ENCODE measurements at regions not wholly inside any gene's neighbourhood (a gene's known extent, or its start where the extent isn't known, plus 50 kb on each side); places are given as distances from the start of the nearest gene placed in this dataset.
"Not testable (repeated sequence)": the region's sequence is repeated elsewhere in the genome, so short reads cannot be mapped to it uniquely, and the experiment has no call there.

DNA sequence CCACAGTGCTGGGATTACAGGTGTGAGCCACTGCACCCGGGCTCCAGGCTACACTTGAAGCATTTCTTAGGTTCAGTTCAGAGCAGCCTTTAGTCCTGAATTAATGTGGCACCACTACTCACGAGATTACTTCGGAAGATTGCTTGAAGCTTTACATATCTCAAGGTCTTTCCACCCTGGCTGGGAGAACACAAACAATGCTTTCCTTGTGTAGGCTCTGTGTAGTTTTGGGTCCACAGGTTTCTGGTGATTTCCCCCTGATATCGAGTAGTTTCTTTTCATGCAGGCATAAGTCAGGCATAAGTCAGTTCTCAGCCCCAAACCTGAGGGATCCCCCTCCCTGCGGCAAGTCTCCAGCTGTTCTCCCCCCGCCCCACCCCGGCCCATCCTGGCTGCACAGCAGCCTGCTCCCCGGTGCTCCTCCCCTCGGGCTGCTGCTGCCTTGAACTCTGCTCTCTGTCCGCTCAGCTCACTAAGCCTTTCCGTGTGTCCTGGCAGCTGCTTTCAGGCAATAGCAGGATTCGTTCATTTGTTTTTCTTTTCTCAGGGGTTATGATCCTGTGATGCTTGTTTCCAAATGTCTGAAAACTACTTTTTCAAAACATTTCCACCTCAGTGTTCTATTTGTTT, 417.7 kb downstream of the TMEM121 start:
- TF ChIP-seq POLR2A (IDR thresholded peaks at IDR 0.05; ENCODE audit: low read depth, low read length) = no peak
- no peak for FAIRE-seq
- DNase-seq (ENCODE audit: insufficient read length, low spot score) = no peak

DNA sequence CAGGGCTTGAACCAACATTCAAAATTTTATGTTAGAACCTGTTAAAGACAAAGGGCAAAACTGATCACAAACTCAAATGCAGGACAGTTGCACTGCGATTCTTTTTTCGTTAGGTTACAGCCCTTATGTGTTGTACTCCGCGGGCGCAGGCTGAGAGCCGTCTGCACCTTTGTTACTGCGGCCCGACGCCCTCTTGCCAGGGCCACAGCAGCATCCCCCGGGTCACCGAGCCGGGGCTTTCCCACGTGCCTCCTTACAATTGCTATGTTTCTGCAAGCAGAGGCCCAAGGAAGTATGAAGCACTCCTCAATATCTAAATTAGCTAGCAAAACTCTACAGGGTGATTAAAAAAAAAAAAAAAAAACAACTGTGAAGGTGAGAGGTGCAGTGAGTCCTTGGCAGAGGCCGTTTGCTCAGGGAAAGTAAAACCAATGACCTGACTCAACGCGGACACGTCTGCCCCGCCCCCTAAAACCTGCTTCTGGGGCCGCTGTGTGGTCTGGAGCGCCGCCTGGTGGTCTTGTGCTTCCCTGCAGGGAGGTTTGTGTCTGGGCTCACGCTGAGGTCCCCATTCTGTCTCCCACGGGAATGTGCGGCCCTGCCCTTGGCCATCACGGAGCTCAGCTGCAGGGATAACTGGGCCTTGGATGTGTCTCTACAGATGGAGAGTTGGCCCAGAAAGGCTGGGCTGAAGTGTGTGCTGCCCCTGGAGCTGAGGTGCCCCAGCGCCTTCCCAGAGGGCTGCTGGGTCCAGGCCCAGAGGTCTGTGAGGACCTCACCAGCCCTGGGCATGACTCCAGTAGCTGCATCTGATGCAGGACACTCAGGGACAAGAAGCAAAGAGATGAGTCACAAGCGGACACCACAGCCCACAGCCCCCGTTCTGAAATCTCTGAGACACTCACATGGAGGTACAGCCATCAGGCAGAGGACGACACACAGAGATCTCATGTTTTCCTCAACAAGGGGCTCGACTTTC, 418.5 kb downstream of the TMEM121 start:
- no peak for FAIRE-seq
- peak; percentile 57 for DNase-seq (ENCODE audit: insufficient read length, low spot score)

DNA sequence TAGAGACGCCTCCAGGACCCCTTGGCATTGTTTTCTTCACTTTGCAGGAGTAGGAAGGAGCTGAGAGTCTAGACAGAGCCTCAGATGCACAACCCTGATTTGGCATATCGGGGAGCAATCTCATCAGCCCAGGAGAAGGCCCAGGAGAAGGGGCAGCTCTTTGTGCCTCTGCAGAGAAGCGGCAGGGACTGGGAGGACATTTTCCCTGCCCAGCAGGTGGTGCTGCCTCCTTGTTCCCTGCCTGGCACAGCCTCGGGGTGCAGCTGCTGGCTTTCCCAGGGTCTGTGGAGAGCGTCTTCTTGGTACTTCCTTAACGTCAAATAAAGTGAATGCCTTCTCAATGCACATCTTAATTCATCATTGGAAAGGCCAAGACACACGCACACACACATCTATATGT, 419.5 kb downstream of the TMEM121 start:
- TF ChIP-seq POLR2A (IDR thresholded peaks at IDR 0.05; ENCODE audit: low read depth, low read length) = no peak
- FAIRE-seq (no peak), DNase-seq (ENCODE audit: insufficient read length, low spot score) (no peak)

More for the DNA sequence above, 418.5 kb downstream of the TMEM121 start:
- TF ChIP-seq POLR2A (IDR thresholded peaks at IDR 0.05; ENCODE audit: low read depth, low read length) = no peak

DNA sequence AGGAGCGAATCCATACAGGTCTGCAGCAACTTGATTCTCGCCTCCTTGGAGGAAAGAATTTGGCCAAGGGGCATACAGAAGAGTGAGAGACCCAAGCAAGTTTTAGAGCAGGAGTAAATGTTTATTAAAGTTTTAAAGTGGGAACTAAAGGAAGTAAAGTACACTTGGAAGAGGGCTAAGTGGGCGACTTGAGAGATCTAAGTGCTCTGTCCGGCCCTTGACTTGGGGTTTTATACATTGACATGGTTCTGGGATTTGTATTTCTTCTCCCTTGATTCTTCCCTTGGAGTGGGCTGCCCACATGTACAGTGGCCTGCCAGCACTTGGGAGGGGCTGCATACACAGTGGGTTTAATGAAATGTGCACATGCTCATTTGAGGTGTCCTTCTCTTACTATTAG, 421.2 kb downstream of the TMEM121 start:
- FAIRE-seq = no peak
- TF ChIP-seq POLR2A (IDR thresholded peaks at IDR 0.05; ENCODE audit: low read depth, low read length) = no peak

DNA sequence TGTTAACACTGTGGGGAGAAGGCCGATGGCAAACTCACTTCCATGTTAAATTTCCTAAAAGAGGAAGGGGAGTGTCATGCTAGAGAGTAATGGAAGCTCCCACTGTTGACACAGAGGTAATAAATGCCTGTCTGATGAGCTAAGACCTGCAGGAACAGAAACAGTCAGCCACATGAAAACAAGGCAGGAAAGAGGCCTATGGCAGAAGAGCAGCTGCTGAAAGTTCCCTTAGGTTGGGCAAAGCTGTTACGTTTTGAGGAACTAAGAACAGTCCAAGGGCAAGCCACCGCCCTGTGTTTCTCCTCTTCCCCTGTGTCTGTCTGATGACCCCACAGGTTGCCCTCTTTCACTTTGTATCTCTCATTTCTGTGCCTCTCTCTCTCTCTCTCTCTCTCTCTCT, 422.6 kb downstream of the TMEM121 start:
- not testable (repeated sequence) for FAIRE-seq; DNase-seq (ENCODE audit: insufficient read length, low spot score)

More for the DNA sequence above, 421.2 kb downstream of the TMEM121 start:
- DNase-seq (ENCODE audit: insufficient read length, low spot score) = no peak

DNA sequence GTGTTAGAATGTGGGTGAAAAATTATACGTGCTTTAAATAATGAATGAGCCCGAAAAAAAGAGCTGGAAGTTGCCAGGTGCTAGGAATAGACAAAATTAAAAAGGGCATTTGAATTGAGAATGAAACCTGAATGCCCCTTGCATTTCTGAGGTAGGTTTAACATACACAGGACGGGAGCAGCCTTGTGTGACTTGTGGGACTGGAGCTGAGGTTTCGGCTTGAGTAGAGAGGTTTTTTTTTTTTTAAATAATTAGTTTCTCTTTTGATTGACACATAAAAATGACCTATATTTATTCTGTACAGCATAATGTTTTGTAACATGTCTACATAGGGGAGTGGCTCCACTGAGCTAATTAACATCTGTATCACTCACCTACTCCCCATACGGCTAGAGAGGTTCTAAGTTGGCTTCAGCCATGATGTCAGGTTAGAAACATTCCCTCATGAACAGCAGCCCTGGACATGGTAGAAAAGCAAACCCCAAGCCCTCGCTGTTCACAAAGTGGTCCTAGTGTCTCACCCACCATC, 424.0 kb downstream of the TMEM121 start:
- DNase-seq (ENCODE audit: insufficient read length, low spot score); FAIRE-seq: not testable (repeated sequence)

DNA sequence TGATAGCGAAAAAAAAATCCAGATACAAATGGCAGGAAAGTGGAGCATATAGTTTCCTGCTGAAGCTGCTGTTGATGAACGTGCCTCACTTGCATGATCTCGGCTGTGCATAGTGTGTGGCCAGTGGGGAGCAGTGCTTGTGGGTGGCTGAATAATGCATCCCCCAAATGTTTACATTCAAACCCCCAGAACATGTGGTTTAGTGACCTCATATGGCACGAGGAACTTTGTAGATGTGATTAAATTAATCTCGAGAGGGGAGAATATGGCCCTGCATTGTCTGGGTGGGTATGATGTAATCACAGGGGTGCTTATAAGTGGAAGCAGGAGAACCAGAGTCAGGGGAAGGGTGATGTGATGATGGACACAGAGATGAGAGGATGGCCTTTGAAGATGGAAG, 425.0 kb downstream of the TMEM121 start:
- TF ChIP-seq POLR2A (IDR thresholded peaks at IDR 0.05; ENCODE audit: low read depth, low read length) = no peak
- DNase-seq (ENCODE audit: insufficient read length, low spot score) (no peak), FAIRE-seq (no peak)

DNA sequence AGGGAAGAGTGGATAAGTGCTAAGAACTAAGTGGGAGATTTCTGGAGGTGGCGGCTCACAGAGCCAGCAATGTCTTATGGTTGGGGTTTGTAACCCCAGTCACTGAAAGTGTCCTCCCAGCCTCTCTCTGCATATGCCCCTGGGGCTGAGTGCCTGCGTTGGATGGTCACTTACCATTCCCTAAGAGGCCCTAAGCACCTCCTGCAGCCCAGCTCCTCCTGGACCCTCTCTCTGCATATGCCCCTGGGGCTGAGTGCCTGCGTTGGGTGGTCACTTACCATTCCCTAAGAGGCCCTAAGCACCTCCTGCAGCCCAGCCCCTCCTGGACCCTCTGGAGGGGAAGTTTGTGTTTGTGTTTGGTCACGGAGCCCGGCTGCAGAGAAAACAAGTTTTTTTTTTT, 425.8 kb downstream of the TMEM121 start:
- FAIRE-seq (no peak), DNase-seq (ENCODE audit: insufficient read length, low spot score) (no peak)
- TF ChIP-seq POLR2A (IDR thresholded peaks at IDR 0.05; ENCODE audit: low read depth, low read length) = no peak

DNA sequence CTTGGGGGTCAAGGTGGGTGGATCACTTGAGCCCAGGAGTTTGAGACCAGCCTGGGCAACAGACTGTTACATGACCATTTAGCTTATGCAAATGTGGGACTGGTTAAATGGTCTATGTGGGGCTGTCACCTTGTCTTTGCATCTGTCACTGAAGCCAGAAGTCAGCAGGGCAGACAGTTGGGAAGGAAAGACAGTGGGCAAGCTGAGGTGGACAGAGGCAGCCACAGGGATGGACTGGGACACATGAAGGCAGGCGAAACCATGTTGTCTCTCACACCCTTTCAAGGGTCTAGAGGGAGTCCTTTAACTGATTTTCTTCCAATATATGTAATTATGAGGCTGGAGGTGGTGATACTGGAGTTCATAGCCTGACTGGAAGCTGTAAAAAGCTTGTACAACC, 426.4 kb downstream of the TMEM121 start:
- no peak for FAIRE-seq

DNA sequence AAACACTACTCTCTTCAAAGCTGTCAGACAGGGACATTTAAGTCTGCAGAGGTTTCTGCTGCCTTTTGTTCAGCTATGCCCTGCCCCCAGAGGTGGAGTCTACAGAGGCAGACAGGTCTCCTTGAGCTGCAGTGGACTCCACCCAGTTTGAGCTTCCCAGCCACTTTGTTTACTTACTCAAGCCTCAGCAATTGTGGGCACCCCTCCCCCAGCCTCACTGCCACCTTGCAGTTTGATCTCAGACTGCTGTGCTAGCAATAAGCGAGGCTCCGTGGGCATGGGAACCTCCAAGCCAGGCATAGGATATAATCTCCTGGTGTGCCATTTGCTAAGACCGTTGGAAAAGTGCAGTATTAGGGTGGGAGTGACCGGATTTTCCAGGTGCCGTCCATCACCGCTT, 435.2 kb downstream of the TMEM121 start:
- not testable (repeated sequence) for FAIRE-seq; DNase-seq (ENCODE audit: insufficient read length, low spot score)

More for the DNA sequence above, 426.4 kb downstream of the TMEM121 start:
- DNase-seq (ENCODE audit: insufficient read length, low spot score) = no peak
- TF ChIP-seq POLR2A (IDR thresholded peaks at IDR 0.05; ENCODE audit: low read depth, low read length) = no peak

DNA sequence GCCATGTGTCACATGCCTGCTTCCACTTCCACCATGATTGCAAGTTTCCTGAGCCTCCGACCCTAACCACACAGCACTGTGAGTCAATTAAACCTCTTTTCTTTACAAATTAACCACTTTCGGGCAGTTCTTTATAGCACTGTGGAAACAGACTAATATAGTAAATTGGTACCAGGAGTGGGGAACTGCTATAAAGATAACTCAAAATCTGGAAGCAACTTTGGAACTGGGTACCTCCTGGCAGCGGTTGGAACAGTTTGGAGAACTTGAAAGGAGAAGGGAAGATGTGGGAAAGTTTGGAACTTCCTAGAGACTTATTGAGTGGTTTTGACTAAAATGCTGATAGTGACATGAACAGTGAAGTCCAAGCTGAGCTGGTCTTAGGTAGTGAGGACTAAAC, 436.1 kb downstream of the TMEM121 start:
- no peak for TF ChIP-seq POLR2A (IDR thresholded peaks at IDR 0.05; ENCODE audit: low read depth, low read length)
- FAIRE-seq (no peak), DNase-seq (ENCODE audit: insufficient read length, low spot score) (no peak)

DNA sequence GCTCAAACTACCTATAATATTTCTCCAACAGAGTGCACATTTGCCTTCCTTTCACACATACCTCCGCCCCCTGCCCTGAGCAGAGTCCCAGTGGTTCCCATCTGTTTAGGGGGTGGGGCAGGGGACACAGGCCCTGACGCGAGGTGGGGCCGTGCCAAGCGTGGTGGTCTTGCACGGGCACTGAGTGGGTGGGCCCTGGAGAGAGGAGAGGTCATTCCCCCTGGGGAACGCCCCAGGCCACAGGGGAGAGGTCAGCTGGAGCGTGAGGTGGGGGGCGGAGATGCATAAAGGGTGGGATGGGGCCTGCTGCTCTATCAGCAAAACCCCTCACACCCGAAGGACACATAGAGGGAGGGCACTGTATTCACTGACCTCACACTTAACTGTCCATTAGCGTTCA, 441.9 kb downstream of the TMEM121 start:
- DNase-seq (ENCODE audit: insufficient read length, low spot score) (no peak), FAIRE-seq (no peak)
- TF ChIP-seq POLR2A (IDR thresholded peaks at IDR 0.05; ENCODE audit: low read depth, low read length) = no peak

DNA sequence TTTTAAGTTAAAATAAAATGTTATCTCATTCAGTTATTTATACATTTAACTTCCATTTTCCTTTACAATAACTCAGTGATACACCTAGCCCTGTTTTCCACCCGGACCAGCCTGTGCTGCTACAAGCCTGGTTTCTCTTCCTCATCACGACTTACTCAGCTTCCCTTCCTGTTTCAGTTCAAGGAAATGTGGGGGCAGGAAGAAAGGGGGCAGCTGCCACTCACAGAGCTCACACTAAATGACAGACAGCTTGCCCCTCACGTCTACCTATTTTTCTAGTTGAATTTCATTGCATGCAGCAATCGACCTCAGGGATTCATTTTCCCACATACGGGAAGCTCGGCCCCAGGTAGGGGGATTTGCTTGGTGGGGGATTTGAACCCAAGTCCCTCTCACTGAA, 442.6 kb downstream of the TMEM121 start:
- not testable (repeated sequence) for DNase-seq (ENCODE audit: insufficient read length, low spot score); FAIRE-seq

DNA sequence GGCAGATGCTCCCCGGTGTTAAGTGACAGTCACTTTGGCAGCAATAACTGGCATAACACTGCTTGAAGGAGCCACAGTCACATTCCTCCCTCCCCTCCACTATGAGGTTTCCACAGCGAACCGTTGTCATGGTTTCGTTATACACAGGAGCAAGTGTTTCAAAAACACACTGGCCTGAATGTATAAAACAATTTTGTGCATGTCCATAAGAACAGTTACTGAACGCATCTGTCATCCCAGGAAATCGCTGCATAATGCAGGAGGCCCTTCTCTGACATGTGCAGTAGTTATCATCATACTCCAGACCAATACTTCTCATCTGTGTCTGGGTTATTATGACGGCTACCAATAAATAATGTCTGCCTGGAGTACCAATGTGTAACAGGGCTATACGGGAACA, 444.4 kb downstream of the TMEM121 start:
- not testable (repeated sequence) for FAIRE-seq; DNase-seq (ENCODE audit: insufficient read length, low spot score)

All from H54 (cell line).